Mesenchymal stem cell (in vitro differentiated cells and primary cell): ENCODE measurements at regions not wholly inside any gene's neighbourhood (a gene's known extent, or its start where the extent isn't known, plus 50 kb on each side); places are given as distances from the start of the nearest gene placed in this dataset.
A peak's percentile ranks its signal among the peaks of the same experiment; 100 is the strongest.

Experiments used
- DNase-seq: peaks from one replicate; pipeline ENCODE4 v3.0.0-alpha.2; 2013
- H2AFZ ChIP-seq: one replicate; pipeline ENCODE4 v1.6.1; 2013; ENCODE audit warnings: low read depth, mild to moderate bottlenecking, control low read depth, inconsistent platforms, low read length, moderate library complexity
- H2AK5ac ChIP-seq: 2 replicates; pipeline ENCODE4 v1.6.1; 2013; ENCODE audit warnings: low read length, moderate library complexity, mild to moderate bottlenecking, inconsistent platforms; ENCODE audit not compliant: severe bottlenecking
- H2BK120ac ChIP-seq: one replicate; pipeline ENCODE4 v1.6.1; 2013; ENCODE audit warnings: low read depth, mild to moderate bottlenecking, inconsistent platforms, low read length, moderate library complexity
- H2BK12ac ChIP-seq, 2 experiments: one replicate each; pipeline ENCODE4 v1.6.1; 2013; ENCODE audit warnings: inconsistent platforms in 2 of 2, low read length in 2 of 2, mild to moderate bottlenecking in 2 of 2, moderate library complexity in 2 of 2, control low read depth in 1 of 2
- H2BK15ac ChIP-seq: one replicate; pipeline ENCODE4 v1.6.1; 2013; ENCODE audit warnings: mild to moderate bottlenecking, low read depth, inconsistent platforms; ENCODE audit not compliant: poor library complexity, severe bottlenecking
- H2BK5ac ChIP-seq: 2 replicates; pipeline ENCODE4 v1.6.1; 2013; ENCODE audit warnings: low read depth, mild to moderate bottlenecking, low read length, control low read depth, inconsistent platforms; ENCODE audit not compliant: poor library complexity, severe bottlenecking
- H3K14ac ChIP-seq, 2 experiments: one replicate each; pipeline ENCODE4 v1.6.1; 2013; ENCODE audit warnings: inconsistent platforms in 2 of 2, low read length in 2 of 2, control low read depth in 1 of 2, mild to moderate bottlenecking in 1 of 2, moderate library complexity in 1 of 2
- H3K18ac ChIP-seq, 2 experiments: one replicate each; pipeline ENCODE4 v1.6.1; 2013; ENCODE audit warnings: inconsistent platforms in 2 of 2, low read length in 2 of 2, control low read depth in 1 of 2, low read depth in 1 of 2, mild to moderate bottlenecking in 1 of 2
- H3K23ac ChIP-seq, 2 experiments: one replicate each; pipeline ENCODE4 v1.6.1; 2013; ENCODE audit warnings: inconsistent platforms in 2 of 2, low read length in 2 of 2, mild to moderate bottlenecking in 2 of 2, moderate library complexity in 2 of 2, control low read depth in 1 of 2
- H3K27ac ChIP-seq: 2 replicates; pipeline ENCODE4 v1.5.1; 2013; ENCODE audit warnings: mild to moderate bottlenecking, moderate library complexity, low read length, control low read depth, inconsistent platforms; ENCODE audit not compliant: poor library complexity, severe bottlenecking
- H3K27me3 ChIP-seq, 2 experiments: 2 replicates each; pipeline versions ENCODE4 v1.6.1 to v1.7.0; 2013; ENCODE audit warnings: low read length in 2 of 2, mild to moderate bottlenecking in 2 of 2, moderate library complexity in 2 of 2, control low read depth in 1 of 2, inconsistent platforms in 1 of 2; ENCODE audit not compliant: control insufficient read depth in 1 of 2, insufficient read depth in 1 of 2
- H3K36me3 ChIP-seq, 2 experiments: 2 replicates each; pipeline versions ENCODE4 v1.6.1 to v1.7.0; 2013; ENCODE audit warnings: low read length in 2 of 2, control low read depth in 1 of 2, inconsistent platforms in 1 of 2, low read depth in 1 of 2, mild to moderate bottlenecking in 1 of 2; ENCODE audit not compliant: insufficient read depth in 2 of 2, control insufficient read depth in 1 of 2
- H3K4ac ChIP-seq, 2 experiments: one replicate each; pipeline ENCODE4 v1.6.1; 2013; ENCODE audit warnings: inconsistent platforms in 2 of 2, low read length in 2 of 2, mild to moderate bottlenecking in 2 of 2, moderate library complexity in 2 of 2, control low read depth in 1 of 2, low read depth in 1 of 2
- H3K4me1 ChIP-seq: 2 replicates; pipeline ENCODE4 v1.6.1; 2013; ENCODE audit warnings: low read depth, low read length, control low read depth; ENCODE audit not compliant: control insufficient read depth, insufficient read depth
- H3K4me2 ChIP-seq: 2 replicates; pipeline ENCODE4 v1.6.1; 2013; ENCODE audit warnings: low read length, mild to moderate bottlenecking, inconsistent platforms; ENCODE audit not compliant: poor library complexity, severe bottlenecking
- H3K4me3 ChIP-seq, 2 experiments: 2 replicates each; pipeline versions ENCODE4 v1.5.1 to v1.7.0; 2013; ENCODE audit warnings: low read length in 2 of 2, mild to moderate bottlenecking in 2 of 2, control low read depth in 1 of 2, low read depth in 1 of 2; ENCODE audit not compliant: insufficient read depth in 1 of 2
- H3K79me1 ChIP-seq: replicated peaks from 2 replicates; pipeline ENCODE4 v1.6.1; 2013; ENCODE audit warnings: mild to moderate bottlenecking, control low read depth, low read length, inconsistent platforms; ENCODE audit not compliant: poor library complexity, severe bottlenecking
- H3K9ac ChIP-seq: 2 replicates; pipeline ENCODE4 v1.7.0; 2013; ENCODE audit warnings: mild to moderate bottlenecking, low read length, moderate library complexity
- H3K9me3 ChIP-seq: 2 replicates; pipeline ENCODE4 v1.7.0; 2013; ENCODE audit warnings: mild to moderate bottlenecking, low read length; ENCODE audit not compliant: control insufficient read depth
- H4K8ac ChIP-seq: one replicate; pipeline ENCODE4 v1.6.1; 2013; ENCODE audit warnings: inconsistent platforms, mild to moderate bottlenecking, low read length, moderate library complexity
- H4K91ac ChIP-seq: one replicate; pipeline ENCODE4 v1.6.1; 2013; ENCODE audit warnings: mild to moderate bottlenecking, low read length, inconsistent platforms
- WGBS: methylation state at CpG from one replicate; pipeline ENCODE4 v1.1.7; 2013; ENCODE audit warnings: mixed read lengths; 5-methylcytosine and 5-hydroxymethylcytosine counted together

- Histone ChIP-seq H3K4ac (no peak overlapping the region), H2AK5ac (no peak overlapping the region), H3K36me3 (no peaks in the 10 kb centered on the region), H2BK5ac (no peak overlapping the region), H2BK12ac (no peak overlapping the region), H3K27me3 (peaks cover 0 to 2% of the 10 kb centered on the region in 2 experiments), H4K8ac (no peak overlapping the region), H3K4me1 (peaks cover 3% of the 10 kb centered on the region), H3K4me3 (no peak overlapping the region), H4K91ac (no peak overlapping the region), H3K9me3 (no peaks in the 10 kb centered on the region), H2AFZ (no peak overlapping the region), H3K4me2 (no peak overlapping the region), H3K9ac (no peak overlapping the region), H3K23ac (no peak overlapping the region), H3K79me1 (no peaks in the 10 kb centered on the region), H3K18ac (no peak overlapping the region), H2BK120ac (no peak overlapping the region), H3K27ac (no peak overlapping the region), H2BK15ac (no peak overlapping the region), H3K14ac (no peak overlapping the region)
- no peak for DNase-seq
- WGBS, result 83% methylated on average over 6 of the region's 6 CpGs
Measured at GRCh38 chr9:2415326-2415725, 206.3 kb upstream of the VLDLR start.

DNA sequence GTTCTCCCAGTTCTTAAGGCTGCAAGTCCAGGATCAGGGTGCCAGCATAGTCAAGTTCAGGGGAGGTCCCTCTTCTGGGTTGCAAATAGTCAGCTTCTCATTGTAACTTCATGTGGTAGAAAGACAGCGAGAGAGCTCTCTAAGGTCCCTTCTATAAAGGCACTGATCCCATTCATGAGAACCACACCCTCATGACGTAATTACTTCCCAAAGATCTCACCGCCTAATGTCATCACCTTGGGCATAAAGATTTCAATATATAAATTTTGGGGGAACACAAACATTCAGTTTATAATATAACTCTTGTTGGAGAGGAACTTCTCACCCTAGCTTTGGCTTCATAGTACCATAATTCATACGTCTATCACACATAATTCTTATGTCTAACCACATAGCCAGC, 203.9 kb upstream of the VLDLR start:
- Histone ChIP-seq H3K27ac (no peak overlapping the region), H4K8ac (no peak overlapping the region), H3K4me2 (no peak overlapping the region), H2BK12ac (no peak overlapping the region), H2AK5ac (no peak overlapping the region), H3K18ac (no peak overlapping the region), H3K27me3 (peaks cover 0 to 8% of the 10 kb centered on the region in 2 experiments), H4K91ac (no peak overlapping the region), H2BK5ac (no peak overlapping the region), H2BK15ac (no peak overlapping the region), H3K4ac (no peak overlapping the region), H2AFZ (no peak overlapping the region), H3K23ac (no peak overlapping the region), H3K14ac (no peak overlapping the region), H3K4me1 (peaks cover 3% of the 10 kb centered on the region), H2BK120ac (no peak overlapping the region), H3K9me3 (no peaks in the 10 kb centered on the region), H3K79me1 (no peaks in the 10 kb centered on the region), H3K9ac (no peak overlapping the region), H3K4me3 (no peak overlapping the region), H3K36me3 (no peaks in the 10 kb centered on the region)
- no peak for DNase-seq
- WGBS, result 66% methylated on average over 3 of the region's 4 CpGs

DNA sequence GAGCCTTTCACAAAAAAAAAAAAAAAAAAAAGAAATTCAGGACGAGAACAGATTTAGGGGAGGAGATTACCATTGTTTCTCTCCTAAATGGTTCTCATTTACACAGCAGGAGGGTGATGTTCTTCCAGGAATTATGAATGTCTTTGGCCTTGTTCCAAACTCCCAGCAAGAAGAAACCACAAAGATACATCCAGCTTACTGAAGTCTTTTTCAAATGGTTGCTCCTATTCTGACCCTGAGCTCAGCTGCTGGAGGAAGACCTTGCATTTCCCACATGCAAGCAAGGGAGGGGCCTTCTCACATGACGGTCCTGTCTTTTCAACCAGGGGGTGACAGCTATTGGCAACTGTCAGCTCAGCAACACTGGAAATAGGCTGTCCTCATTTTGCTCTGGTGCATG, 203.0 kb upstream of the VLDLR start:
- Histone ChIP-seq H3K4me2 (no peak overlapping the region), H3K4me3 (no peak overlapping the region), H2BK5ac (no peak overlapping the region), H3K36me3 (no peaks in the 10 kb centered on the region), H2BK120ac (no peak overlapping the region), H2BK15ac (no peak overlapping the region), H3K23ac (no peak overlapping the region), H3K9me3 (no peaks in the 10 kb centered on the region), H3K14ac (no peak overlapping the region), H3K9ac (no peak overlapping the region), H3K4ac (no peak overlapping the region), H2AK5ac (no peak overlapping the region), H3K18ac (no peak overlapping the region), H3K27me3 (peaks cover 0 to 8% of the 10 kb centered on the region in 2 experiments), H4K91ac (no peak overlapping the region), H4K8ac (no peak overlapping the region), H3K4me1 (peaks cover 3% of the 10 kb centered on the region), H3K27ac (no peak overlapping the region), H3K79me1 (no peaks in the 10 kb centered on the region), H2BK12ac (no peak overlapping the region), H2AFZ (no peak overlapping the region)
- DNase-seq, result peak; percentile 13
- 21% methylated on average over 1 of the region's 2 CpGs for WGBS

DNA sequence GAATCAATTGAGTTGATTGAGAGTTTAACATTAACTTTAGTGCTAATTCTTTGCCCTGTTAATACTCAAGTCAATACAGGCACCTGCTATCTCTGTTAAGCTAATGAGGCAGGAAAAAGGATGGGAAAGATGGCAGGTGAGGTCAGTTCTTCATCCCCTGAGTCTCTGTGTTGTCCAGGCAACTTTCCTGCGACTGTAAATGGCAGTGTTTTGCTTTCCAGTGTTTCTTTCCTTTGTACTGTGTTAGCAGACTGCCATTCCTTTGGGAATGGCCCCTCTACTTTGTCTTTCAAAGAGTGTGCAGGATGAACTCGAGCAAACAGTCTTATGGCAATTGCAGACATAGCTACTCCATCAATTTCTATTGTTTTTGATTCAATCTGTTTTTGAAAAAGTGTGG, 202.2 kb upstream of the VLDLR start:
- Histone ChIP-seq H3K4me1 (peaks cover 3% of the 10 kb centered on the region), H3K18ac (no peak overlapping the region), H4K91ac (no peak overlapping the region), H2BK5ac (no peak overlapping the region), H3K4me2 (no peak overlapping the region), H3K9me3 (peaks cover 5% of the 10 kb centered on the region), H3K14ac (no peak overlapping the region), H3K27me3 (peaks cover 0 to 11% of the 10 kb centered on the region in 2 experiments), H3K4ac (no peak overlapping the region), H2BK120ac (no peak overlapping the region), H2BK15ac (no peak overlapping the region), H4K8ac (no peak overlapping the region), H3K79me1 (no peaks in the 10 kb centered on the region), H3K36me3 (no peaks in the 10 kb centered on the region), H3K23ac (no peak overlapping the region), H2BK12ac (no peak overlapping the region), H2AFZ (no peak overlapping the region), H3K27ac (no peak overlapping the region), H3K9ac (no peak overlapping the region), H2AK5ac (no peak overlapping the region), H3K4me3 (no peak overlapping the region)
- WGBS, result 12% methylated on average over 1 of the region's 2 CpGs
- DNase-seq, result no peak
